ENCODE measurements at regions not wholly inside any gene's neighbourhood (a gene's known extent, or its start where the extent isn't known, plus 50 kb on each side); places are given as distances from the start of the nearest gene placed in this dataset.

- TF ChIP-seq EZH2phosphoT487 (IDR thresholded peaks at IDR 0.05; ENCODE audit: insufficient read depth, low read depth) = no peak
- TF ChIP-seq EZH2 (IDR thresholded peaks at IDR 0.05; ENCODE audit: insufficient read depth, poor library complexity, severe bottlenecking) = no peak
Measured at GRCh38 chr7:7110706-7111105, 71.6 kb upstream of the C1GALT1 start.

All from GM23248 (cell line).